HuH-7.5 (cell line): ENCODE measurements at regions not wholly inside any gene's neighbourhood (a gene's known extent, or its start where the extent isn't known, plus 50 kb on each side); places are given as distances from the start of the nearest gene placed in this dataset.

ENCODE experiments used
- DNase-seq: peaks from one replicate; pipeline ENCODE4 v3.0.0; 2011; ENCODE audit warnings: low spot score

DNA sequence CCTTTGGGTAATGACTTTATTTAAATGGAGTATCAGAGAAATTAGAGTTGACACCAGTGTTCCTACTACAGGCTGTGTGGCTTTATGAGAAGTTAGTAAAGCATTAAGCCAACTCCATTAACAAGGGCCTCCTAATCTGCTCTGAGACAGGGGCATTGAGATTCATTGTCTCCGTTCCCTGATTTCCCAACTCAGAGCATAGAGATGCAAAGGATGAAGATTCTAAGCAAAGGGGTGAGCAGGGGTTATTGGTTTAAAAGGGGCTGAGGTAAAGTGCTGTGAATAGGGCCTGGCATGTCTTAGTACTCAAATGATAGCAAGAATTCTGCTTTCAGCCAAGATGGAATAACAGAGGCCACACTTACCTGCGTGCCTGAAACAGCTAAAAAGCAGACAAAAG is 428.4 kb downstream of the PTPRU start:
- DNase-seq = no peak

DNA sequence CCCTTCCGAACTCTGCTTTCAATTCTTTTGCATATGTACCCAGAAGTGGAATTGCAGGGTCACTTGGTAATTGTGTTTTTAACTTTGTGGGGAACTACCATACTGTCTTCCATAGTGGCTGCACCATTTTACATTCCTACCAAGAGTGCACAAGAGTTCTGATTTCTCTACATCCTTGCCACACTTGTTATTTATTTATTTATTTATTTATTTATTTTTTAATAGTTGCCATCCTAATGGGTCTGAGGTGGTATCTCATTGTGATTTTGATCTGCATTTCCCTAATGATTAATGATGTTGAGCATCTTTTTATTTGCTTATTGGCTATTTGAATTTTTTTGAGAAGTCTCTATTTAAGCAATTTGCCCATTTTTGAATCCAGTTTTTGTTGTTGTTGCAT is 422.4 kb downstream of the PTPRU start:
- DNase-seq = no peak

DNA sequence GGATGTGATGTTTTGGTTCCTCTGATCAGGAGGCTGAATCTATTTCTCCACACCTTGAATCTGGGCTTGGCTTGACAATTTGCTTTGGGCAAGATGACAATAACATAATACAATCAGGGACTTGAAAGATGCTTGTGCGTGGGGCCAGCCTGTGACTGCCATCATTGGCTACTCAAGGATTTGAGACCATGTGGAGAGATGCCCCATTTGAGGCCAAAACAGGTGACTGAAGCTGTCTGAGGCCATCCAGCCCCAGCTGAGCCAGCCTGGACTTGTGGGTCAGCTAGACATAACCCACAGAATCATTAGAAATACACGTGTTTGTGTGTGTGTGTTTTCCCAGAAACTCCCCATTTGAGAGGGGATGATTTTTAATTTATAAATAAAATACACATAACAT is 421.5 kb downstream of the PTPRU start:
- no peak for DNase-seq

DNA sequence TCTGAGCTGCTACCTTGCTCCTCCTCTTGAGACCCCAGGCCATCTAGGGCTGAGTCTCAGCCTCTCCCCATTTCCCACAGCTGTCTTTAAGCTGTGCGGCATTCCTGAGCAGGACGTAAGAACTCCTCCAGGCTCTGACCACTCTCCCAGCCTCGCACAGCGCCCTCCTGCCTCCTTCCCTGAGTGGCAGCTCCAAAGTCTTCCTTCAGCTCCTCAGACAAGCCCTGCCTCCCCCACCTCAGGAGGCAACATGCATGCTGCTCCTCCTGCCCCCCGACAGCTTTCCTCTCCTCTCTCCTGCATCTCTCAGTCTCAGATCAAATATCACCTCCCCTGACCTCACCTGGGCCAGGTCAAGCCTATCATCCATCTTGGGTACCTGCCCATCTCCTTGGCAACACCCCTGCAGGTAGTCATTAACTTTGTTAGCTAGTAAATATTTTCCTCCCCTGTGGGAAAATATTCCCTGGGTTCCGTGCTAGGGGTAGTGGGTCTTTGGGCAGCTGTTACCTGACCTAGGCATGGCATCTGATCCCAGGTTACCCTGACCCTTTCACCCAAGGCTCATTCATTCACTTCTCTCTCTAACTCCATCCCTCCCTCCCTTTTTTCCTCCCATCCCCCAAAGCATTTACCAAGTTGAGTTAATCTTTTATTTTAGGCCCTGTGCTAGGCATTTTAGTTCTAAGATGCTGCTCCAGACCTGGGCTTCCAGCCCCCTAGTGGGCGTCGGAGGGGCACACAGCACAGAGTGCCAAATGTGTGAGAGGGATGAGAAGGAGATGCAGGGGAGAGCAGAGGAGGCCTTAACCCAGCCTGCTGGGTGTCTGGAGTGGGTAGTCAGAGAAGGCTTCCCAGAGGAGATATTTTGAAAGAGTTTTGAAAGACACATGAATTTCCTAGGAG is 419.9 kb downstream of the PTPRU start:
- no peak for DNase-seq

DNA sequence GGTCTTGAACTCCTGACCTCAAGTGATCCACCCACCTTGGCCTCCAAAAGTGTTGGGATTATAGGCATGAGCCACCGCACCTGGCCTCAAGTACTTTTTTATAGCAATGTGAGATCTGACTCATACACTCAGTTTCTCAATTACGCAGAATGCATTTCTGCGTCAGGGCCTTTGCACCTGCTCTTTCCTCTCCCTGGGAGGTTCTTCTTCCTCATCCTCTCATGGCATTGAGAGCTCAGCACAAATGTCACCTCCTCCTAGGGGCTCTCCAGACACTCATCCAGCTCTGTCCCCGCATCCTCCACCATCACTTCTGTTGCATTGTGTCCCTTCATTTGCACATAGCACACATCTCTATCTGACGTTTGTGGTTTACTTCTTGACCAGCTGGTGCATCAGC is 418.8 kb downstream of the PTPRU start:
- DNase-seq = no peak

- no peak for DNase-seq
Measured at GRCh38 chr1:29653886-29654450, 417.6 kb downstream of the PTPRU start.

DNA sequence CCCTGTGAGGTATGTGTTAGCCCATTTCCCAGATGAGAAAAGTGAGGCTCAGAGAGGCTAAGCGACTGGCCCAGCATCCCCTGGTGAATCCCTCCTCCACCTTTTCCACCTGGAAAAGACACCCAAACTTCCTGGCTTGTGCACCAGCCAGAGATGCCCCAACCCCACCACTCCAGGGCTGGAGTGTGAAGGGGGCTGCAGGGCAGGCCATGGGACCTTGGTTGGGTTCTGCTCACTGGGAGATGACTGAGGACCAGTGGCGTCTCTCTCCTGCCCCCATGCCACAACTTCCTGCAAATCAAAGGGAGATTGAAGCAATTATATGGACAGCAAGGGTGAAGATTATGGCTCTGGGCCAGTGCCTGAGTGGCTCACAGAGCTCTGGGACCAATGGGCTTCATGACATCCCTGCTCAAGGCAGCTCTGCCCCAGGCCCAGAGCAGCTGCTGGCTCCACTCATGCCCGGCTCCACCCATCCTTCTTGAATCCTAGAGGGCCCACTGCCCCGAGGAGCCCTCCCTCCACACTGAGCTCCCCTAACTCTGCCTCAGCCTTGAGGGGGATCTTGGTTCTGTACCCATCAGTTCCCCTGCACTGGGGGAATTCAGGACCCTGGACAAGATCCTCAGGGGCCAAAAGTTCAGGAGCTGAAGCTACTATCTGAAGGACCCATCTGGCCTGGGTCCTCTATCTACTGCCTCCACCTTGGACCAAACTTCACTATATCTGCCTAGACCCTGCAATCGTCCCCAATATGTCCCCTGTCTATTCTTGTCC is 416.9 kb downstream of the PTPRU start:
- DNase-seq = no peak

- no peak for DNase-seq
Measured at GRCh38 chr1:29651684-29652665, 415.7 kb downstream of the PTPRU start.

DNA sequence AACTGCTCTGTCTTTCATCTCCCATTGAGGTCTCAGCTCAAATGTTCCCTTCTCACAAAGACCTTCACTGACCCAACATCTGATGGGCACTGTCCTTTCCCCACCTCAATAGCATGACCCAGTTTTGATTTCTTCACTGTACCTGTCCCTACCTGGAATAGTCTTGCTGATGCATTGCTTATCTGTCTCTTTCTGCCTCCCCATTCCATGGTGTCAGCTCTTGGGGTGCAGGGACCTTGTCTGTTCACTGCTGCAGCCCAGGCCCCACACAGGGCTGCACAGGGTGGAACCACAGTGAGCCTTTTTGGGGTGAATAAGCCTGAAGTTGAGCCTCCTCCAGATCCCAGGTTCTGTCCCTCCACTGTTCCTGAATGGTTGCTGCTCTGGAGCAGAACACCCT is 414.9 kb downstream of the PTPRU start:
- DNase-seq = no peak

GRCh38 chr1:29650476-29650875 is 414.2 kb downstream of the PTPRU start:
- DNase-seq = no peak

- DNase-seq = no peak
Measured at GRCh38 chr1:29650041-29650400, 413.7 kb downstream of the PTPRU start.

DNA sequence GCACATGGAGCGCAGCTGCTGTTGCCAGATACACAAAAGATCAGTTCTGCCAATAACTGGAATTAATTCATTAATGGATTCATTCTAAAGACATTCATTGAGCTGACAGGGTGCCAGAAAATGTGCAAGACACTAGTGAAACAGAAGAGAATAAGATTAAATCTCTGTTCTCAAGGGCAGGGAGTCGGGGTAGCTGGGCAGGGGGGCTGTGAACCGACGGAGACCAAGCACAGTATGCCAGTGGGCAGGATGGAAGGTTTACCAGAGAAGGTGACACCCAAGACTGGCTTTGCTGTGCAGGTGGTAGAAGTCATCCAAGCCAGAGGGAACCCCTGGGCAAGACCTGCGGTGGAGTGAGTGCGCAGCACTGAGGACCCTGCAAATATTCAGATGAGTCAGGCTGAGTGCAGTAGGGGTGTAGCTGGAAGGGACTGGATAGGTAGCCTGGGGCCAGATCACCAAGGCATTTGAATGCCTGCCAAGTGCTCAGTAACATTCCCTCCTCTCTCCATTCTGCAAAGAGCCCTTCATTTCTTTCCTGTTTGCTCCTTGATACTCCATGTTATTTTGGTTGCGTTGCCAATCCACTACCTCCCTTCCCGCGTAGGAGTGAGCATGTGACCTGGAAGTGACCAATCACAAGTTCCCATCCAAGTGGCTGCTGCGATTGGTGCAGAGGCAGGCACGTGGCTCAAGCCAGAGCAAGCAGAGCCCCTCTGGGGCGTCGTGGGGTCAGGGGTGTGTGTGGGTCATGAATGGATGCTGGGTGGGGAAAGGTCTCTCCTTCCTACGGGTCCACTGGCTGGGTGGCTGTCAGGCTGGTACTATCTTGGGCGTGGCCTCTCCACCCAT is 413.1 kb downstream of the PTPRU start:
- DNase-seq = no peak

GRCh38 chr1:29648798-29649188 is 412.5 kb downstream of the PTPRU start:
- DNase-seq = no peak

- DNase-seq = no peak
Measured at GRCh38 chr1:29648026-29648425, 411.7 kb downstream of the PTPRU start.

DNA sequence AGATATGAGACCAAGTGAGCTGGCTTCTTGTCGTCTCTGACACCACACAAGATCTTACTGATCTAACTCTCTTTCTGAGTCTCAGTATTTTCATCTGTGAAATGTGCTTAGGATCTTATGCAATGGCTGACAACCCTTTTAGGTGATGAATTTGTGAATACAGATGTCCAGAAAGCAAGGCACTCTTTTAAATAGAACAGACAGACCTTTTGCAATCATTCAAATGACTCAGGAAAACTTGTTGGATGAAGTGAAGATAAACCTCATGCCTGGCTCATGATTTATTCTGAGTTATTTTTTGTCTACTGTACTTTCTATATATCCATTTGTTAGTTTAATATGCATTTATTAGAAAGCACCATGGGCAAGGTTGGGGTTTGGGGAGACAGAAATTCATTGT is 411.3 kb downstream of the PTPRU start:
- DNase-seq = no peak

- no peak for DNase-seq
Measured at GRCh38 chr1:29646161-29646775, 409.9 kb downstream of the PTPRU start.

DNA sequence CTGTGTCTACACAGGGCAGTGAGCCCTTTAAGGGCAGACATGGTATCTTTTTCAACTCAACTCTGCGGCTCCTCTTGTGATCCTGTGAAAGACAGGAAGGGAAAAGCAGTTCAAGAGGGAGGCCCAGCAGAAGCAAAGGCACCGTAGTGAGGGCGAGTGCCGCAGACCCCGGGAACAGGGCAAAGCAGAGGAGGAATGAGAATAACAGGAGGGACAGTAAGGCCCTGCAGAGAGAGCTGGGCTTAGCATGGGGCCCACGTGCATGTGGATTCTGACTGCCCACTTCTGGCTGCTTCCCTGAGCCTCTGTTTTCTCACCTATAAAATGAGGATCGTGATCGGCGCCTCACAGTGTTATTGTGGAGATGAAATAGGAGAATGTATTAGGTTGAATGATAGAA is 409.3 kb downstream of the PTPRU start:
- DNase-seq = no peak

DNA sequence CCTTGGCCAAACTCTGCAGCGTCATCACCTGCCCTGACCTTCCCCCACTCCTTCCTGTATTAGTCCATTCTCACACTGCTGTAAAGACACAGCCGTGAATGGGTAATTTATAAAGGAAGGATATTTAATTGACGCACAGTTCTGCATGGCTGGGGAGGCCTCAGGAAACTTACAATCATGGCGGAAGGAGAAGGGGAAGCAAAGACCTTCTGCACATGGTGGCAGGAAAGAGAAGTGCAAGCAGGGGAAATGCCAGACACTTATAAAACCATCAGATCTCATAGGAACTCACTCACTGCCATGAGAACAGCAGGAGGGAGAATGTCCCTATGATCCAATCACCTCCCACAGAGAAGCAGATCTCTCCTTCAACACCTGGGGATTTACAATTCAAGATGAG is 408.5 kb downstream of the PTPRU start:
- no peak for DNase-seq

- no peak for DNase-seq
Measured at GRCh38 chr1:29643838-29644440, 407.6 kb downstream of the PTPRU start.

DNA sequence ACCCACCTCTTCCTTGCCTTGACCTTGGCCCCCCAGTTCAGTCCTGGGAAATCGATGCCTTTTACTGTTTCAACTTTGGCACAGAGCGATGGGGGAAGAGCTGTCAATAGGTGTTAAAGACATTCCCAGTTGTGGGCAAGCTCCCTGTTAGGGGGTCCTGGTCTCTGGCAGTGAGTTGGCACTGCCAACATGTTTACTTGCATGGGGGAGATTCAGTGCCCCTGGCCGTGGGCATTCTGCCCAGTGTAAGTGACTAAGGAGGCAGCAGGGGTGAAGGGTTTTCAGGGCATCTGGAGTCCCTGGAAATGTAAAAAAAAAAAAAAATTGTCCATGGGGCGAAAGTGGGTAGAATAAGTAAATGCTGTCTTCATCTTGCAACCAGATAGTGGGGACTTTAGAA is 407.0 kb downstream of the PTPRU start:
- DNase-seq = no peak
